ENCODE measurements at regions not wholly inside any gene's neighbourhood (a gene's known extent, or its start where the extent isn't known, plus 50 kb on each side); places are given as distances from the start of the nearest gene placed in this dataset.

DNA sequence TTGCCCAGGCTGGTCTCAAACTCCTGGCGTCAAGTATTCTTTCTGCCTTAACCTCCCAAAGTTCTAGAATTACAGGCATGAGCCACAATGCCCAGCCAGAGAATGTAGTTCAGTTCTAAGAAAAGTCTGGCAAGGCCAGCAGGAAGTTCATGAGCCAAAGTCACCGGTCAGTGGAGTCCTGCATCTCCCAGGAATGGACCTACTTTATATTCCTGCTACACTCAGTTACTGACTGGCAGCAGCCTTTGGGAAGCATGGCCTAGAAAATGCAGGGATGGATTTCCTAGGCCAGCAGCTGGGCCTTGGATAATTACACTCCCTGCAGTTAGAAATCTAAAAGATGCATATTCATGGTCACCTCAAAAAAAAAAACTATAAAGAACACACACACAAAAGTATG is 135.7 kb downstream of the CAAP1 start:
- 81% methylated on average over 2 of the region's 2 CpGs for WGBS (ENCODE audit: low lambda C conversion rate)
- no peak overlapping the region for H3K27ac ChIP-seq (ENCODE audit: low read depth in 2 of 2, low read length in 1 of 2)
- no peaks in the 10 kb centered on the region for H3F3A ChIP-seq (replicated peaks; ENCODE audit: insufficient read depth)
- H3K4me2 ChIP-seq = no peak overlapping the region
- no peak overlapping the region for H2AFZ ChIP-seq (ENCODE audit: low read depth)
- H4K20me1 ChIP-seq (ENCODE audit: insufficient read depth) = no peaks in the 10 kb centered on the region
- no peaks in the 10 kb centered on the region for H3K36me3 ChIP-seq (replicated peaks in 1 of 2; ENCODE audit: control insufficient read depth in 1 of 2, insufficient read depth in 2 of 2, low read length in 1 of 2)
- no peaks in the 10 kb centered on the region for H3K9me3 ChIP-seq
- ChIA-PET POLR2A (no interaction called here), CTCF (interaction anchor here (1.2 kb wide), 1 partner anchor 13 kb away, joined by 3 read pairs; no protein-coding TSS in a partner anchor)
- no peaks in the 10 kb centered on the region for H3K27me3 ChIP-seq (ENCODE audit: insufficient read depth)
- no peak for DNase-seq
- no peak for TF ChIP-seq EP300 (IDR thresholded peaks at IDR 0.05; ENCODE audit: borderline replicate concordance in 1 of 2, low read depth in 1 of 2, low read length in 1 of 2)
- TF ChIP-seq RXRA (IDR thresholded peaks at IDR 0.05; ENCODE audit: borderline replicate concordance, low read depth) = no peak
- TF ChIP-seq TEAD4 (IDR thresholded peaks at IDR 0.05; ENCODE audit: borderline replicate concordance, insufficient read depth) = no peak
- no peak for TF ChIP-seq ELF1 (IDR thresholded peaks at IDR 0.05)
- TF ChIP-seq CHD2 (IDR thresholded peaks at IDR 0.05; ENCODE audit: low read length, partially characterized antibody) = no peak
- no peak for TF ChIP-seq GATA2 (CRISPR knock-in tag; IDR thresholded peaks at IDR 0.05)
- TF ChIP-seq YY1 (IDR thresholded peaks at IDR 0.05; ENCODE audit: low read depth) = no peak
- TF ChIP-seq NRF1 (IDR thresholded peaks at IDR 0.05; ENCODE audit: low read depth, low read length) = no peak
- no peak for TF ChIP-seq MEF2A (IDR thresholded peaks at IDR 0.05; ENCODE audit: borderline replicate concordance, low read depth)
- TF ChIP-seq, protein P1, sequence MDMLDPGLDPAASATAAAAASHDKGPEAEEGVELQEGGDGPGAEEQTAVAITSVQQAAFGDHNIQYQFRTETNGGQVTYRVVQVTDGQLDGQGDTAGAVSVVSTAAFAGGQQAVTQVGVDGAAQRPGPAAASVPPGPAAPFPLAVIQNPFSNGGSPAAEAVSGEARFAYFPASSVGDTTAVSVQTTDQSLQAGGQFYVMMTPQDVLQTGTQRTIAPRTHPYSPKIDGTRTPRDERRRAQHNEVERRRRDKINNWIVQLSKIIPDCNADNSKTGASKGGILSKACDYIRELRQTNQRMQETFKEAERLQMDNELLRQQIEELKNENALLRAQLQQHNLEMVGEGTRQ (IDR thresholded peaks at IDR 0.05; ENCODE audit: borderline replicate concordance, low read depth, low read length) = no peak
- TF ChIP-seq REST (IDR thresholded peaks at IDR 0.05; ENCODE audit: low read depth, low read length) = no peak
- no peak for TF ChIP-seq SMC3 (IDR thresholded peaks at IDR 0.05; ENCODE audit: low read depth, low read length)
- TF ChIP-seq, protein P2, sequence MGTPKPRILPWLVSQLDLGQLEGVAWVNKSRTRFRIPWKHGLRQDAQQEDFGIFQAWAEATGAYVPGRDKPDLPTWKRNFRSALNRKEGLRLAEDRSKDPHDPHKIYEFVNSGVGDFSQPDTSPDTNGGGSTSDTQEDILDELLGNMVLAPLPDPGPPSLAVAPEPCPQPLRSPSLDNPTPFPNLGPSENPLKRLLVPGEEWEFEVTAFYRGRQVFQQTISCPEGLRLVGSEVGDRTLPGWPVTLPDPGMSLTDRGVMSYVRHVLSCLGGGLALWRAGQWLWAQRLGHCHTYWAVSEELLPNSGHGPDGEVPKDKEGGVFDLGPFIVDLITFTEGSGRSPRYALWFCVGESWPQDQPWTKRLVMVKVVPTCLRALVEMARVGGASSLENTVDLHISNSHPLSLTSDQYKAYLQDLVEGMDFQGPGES (IDR thresholded peaks at IDR 0.05; ENCODE audit: low read depth, low read length) = no peak
- TF ChIP-seq EZH2phosphoT487 (IDR thresholded peaks at IDR 0.05; ENCODE audit: borderline replicate concordance, low read depth) = no peak
- TF ChIP-seq MXI1 (IDR thresholded peaks at IDR 0.05; ENCODE audit: low read depth, low read length) = no peak
- TF ChIP-seq TCF12 (IDR thresholded peaks at IDR 0.05) = no peak
- TF ChIP-seq JUND (IDR thresholded peaks at IDR 0.05) = no peak
- TF ChIP-seq FOXJ3 (CRISPR knock-in tag; IDR thresholded peaks at IDR 0.05) = no peak
- TF ChIP-seq, protein P3, sequence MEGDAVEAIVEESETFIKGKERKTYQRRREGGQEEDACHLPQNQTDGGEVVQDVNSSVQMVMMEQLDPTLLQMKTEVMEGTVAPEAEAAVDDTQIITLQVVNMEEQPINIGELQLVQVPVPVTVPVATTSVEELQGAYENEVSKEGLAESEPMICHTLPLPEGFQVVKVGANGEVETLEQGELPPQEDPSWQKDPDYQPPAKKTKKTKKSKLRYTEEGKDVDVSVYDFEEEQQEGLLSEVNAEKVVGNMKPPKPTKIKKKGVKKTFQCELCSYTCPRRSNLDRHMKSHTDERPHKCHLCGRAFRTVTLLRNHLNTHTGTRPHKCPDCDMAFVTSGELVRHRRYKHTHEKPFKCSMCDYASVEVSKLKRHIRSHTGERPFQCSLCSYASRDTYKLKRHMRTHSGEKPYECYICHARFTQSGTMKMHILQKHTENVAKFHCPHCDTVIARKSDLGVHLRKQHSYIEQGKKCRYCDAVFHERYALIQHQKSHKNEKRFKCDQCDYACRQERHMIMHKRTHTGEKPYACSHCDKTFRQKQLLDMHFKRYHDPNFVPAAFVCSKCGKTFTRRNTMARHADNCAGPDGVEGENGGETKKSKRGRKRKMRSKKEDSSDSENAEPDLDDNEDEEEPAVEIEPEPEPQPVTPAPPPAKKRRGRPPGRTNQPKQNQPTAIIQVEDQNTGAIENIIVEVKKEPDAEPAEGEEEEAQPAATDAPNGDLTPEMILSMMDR (IDR thresholded peaks at IDR 0.05) = no peak
- no peak overlapping the region for H3K4me3 ChIP-seq (ENCODE audit: low read depth in 2 of 2, low read length in 1 of 2)
- no peaks in the 10 kb centered on the region for H3K9me2 ChIP-seq
- no peak overlapping the region for H3K9ac ChIP-seq
- no peaks in the 10 kb centered on the region; a peak in 1 of 4 replicates for H3K4me1 ChIP-seq (ENCODE audit: control insufficient read depth in 1 of 2, insufficient read depth in 2 of 2, low read depth in 1 of 2, low read length in 1 of 2)
- H3K79me2 ChIP-seq (ENCODE audit: insufficient read depth) = no peaks in the 10 kb centered on the region

Measured in SK-N-SH (cell line).